ENCODE measurements at regions not wholly inside any gene's neighbourhood (a gene's known extent, or its start where the extent isn't known, plus 50 kb on each side); places are given as distances from the start of the nearest gene placed in this dataset.

DNA sequence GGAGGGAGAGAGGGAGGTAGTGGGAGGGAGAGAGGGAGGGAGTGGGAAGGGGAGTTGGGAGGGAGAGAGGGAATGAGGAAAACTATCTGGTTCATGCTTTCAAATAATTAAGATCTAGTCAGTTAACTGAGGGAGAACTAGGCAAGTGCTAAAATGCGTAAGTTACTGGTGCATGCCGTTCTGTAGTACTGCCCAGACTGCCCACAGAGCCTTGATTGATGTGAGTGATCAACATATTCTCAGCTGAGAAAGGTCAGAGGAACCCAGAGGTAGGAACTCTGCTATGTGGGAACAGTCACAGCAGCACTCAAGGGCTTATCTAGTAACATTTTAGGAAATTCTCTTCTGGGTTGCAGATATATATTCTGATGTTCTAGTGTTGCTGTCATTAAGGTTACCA, 149.8 kb upstream of the ROBO1 start:
- no TSS peak for BruUV-seq (replicated peaks)
- no peaks in the 10 kb centered on the region for H3K36me3 ChIP-seq (ENCODE audit: control insufficient read depth, insufficient read depth, low read length)
- no peaks in the 10 kb centered on the region for H4K20me1 ChIP-seq (replicated peaks; ENCODE audit: control insufficient read depth, insufficient read depth, low read length)
- no peaks in the 10 kb centered on the region for H3K4me1 ChIP-seq (replicated peaks in 1 of 2; ENCODE audit: control insufficient read depth in 2 of 2, insufficient read depth in 2 of 2, low read length in 2 of 2)
- H3K27me3 ChIP-seq (ENCODE audit: control insufficient read depth in 2 of 2, insufficient read depth in 2 of 2, low read length in 2 of 2) = no peaks in the 10 kb centered on the region
- no peaks in the 10 kb centered on the region for H3K9me1 ChIP-seq (ENCODE audit: control insufficient read depth, insufficient read depth, low read length)
- no peak overlapping the region for H3K27ac ChIP-seq (ENCODE audit: extremely low read depth, low read depth, low read length)
- TF ChIP-seq, protein P1, sequence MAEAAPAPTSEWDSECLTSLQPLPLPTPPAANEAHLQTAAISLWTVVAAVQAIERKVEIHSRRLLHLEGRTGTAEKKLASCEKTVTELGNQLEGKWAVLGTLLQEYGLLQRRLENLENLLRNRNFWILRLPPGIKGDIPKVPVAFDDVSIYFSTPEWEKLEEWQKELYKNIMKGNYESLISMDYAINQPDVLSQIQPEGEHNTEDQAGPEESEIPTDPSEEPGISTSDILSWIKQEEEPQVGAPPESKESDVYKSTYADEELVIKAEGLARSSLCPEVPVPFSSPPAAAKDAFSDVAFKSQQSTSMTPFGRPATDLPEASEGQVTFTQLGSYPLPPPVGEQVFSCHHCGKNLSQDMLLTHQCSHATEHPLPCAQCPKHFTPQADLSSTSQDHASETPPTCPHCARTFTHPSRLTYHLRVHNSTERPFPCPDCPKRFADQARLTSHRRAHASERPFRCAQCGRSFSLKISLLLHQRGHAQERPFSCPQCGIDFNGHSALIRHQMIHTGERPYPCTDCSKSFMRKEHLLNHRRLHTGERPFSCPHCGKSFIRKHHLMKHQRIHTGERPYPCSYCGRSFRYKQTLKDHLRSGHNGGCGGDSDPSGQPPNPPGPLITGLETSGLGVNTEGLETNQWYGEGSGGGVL (CRISPR knock-in tag; IDR thresholded peaks at IDR 0.05) = no peak
- TF ChIP-seq TAF15 (IDR thresholded peaks at IDR 0.05; ENCODE audit: low read depth, low read length) = no peak
- no peak for TF ChIP-seq ETV5 (CRISPR knock-in tag; IDR thresholded peaks at IDR 0.05; ENCODE audit: low read depth)
- no peak for TF ChIP-seq ZNF140 (CRISPR knock-in tag; IDR thresholded peaks at IDR 0.05)
- TF ChIP-seq EZH2 (IDR thresholded peaks at IDR 0.05; ENCODE audit: borderline replicate concordance, low read depth, low read length) = no peak
- no peak for TF ChIP-seq PYGO2 (tag; IDR thresholded peaks at IDR 0.05)
- TF ChIP-seq ZFP30 (CRISPR knock-in tag; IDR thresholded peaks at IDR 0.05; ENCODE audit: borderline replicate concordance) = no peak
- TF ChIP-seq ZBTB7A (IDR thresholded peaks at IDR 0.05; ENCODE audit: borderline replicate concordance, control insufficient read depth, low read depth, low read length) = no peak
- TF ChIP-seq KDM4B (IDR thresholded peaks at IDR 0.05; ENCODE audit: borderline replicate concordance in 2 of 2, low read depth in 1 of 2) = no peak
- no peak for TF ChIP-seq ZNF76 (CRISPR knock-in tag; IDR thresholded peaks at IDR 0.05; ENCODE audit: borderline replicate concordance)
- TF ChIP-seq, protein P2, sequence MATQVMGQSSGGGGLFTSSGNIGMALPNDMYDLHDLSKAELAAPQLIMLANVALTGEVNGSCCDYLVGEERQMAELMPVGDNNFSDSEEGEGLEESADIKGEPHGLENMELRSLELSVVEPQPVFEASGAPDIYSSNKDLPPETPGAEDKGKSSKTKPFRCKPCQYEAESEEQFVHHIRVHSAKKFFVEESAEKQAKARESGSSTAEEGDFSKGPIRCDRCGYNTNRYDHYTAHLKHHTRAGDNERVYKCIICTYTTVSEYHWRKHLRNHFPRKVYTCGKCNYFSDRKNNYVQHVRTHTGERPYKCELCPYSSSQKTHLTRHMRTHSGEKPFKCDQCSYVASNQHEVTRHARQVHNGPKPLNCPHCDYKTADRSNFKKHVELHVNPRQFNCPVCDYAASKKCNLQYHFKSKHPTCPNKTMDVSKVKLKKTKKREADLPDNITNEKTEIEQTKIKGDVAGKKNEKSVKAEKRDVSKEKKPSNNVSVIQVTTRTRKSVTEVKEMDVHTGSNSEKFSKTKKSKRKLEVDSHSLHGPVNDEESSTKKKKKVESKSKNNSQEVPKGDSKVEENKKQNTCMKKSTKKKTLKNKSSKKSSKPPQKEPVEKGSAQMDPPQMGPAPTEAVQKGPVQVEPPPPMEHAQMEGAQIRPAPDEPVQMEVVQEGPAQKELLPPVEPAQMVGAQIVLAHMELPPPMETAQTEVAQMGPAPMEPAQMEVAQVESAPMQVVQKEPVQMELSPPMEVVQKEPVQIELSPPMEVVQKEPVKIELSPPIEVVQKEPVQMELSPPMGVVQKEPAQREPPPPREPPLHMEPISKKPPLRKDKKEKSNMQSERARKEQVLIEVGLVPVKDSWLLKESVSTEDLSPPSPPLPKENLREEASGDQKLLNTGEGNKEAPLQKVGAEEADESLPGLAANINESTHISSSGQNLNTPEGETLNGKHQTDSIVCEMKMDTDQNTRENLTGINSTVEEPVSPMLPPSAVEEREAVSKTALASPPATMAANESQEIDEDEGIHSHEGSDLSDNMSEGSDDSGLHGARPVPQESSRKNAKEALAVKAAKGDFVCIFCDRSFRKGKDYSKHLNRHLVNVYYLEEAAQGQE (IDR thresholded peaks at IDR 0.05; ENCODE audit: borderline replicate concordance) = no peak
- TF ChIP-seq, protein P2 (CRISPR knock-in tag; IDR thresholded peaks at IDR 0.05; ENCODE audit: low read depth) = no peak
- no peak overlapping the region for H3K9ac ChIP-seq (ENCODE audit: insufficient read depth in 1 of 2, low read depth in 2 of 2, low read length in 2 of 2)
- H3K4me3 ChIP-seq = no peak overlapping the region
- 0% methylated on average over 2 of the region's 2 CpGs for WGBS (ENCODE audit: insufficient coverage, low coverage, missing lambda C conversion rate)
- H3K4me2 ChIP-seq (ENCODE audit: insufficient read depth, low read length) = no peak overlapping the region
- ChIA-PET POLR2A (interaction anchor here (0.8 kb wide), 1 partner anchor 853 kb away, joined by 3 read pairs; no protein-coding TSS in a partner anchor), CTCF (ENCODE audit: low intra/inter-chr PET ratio) (no interaction called here)
- ATAC-seq (no peak), DNase-seq (ENCODE audit: extremely low read depth in 1 of 4, low spot score in 3 of 4) (no peak), FAIRE-seq (no peak)
- H3K79me2 ChIP-seq (ENCODE audit: control insufficient read depth, insufficient read depth, low read length) = no peaks in the 10 kb centered on the region
- H3K9me3 ChIP-seq (replicated peaks; ENCODE audit: control insufficient read depth, insufficient read depth, low read depth, low read length) = no peaks in the 10 kb centered on the region
- H2AFZ ChIP-seq (ENCODE audit: low read depth, low read length) = no peak overlapping the region
- intact Hi-C loops (cut with micrococcal nuclease) = no loop called here
- in situ Hi-C loops (cut with MboI) = no loop called here

All from K562 (cell line).